GM23338 (cell line): ENCODE measurements at regions not wholly inside any gene's neighbourhood (a gene's known extent, or its start where the extent isn't known, plus 50 kb on each side); places are given as distances from the start of the nearest gene placed in this dataset.

Source experiments
- ATAC-seq: fragments of 200-7000 bp; cut with Tn5 transposase; 3 replicates; pipeline ENCODE4 v1.9.1; 2020
- DNase-seq: peaks from one replicate; pipeline ENCODE4 v3.0.0-alpha.2; 2015; ENCODE audit warnings: low spot score
- H2AFZ ChIP-seq: fragments of 200-600 bp; sonication (generic); 2 replicates; pipeline ENCODE4 v1.8.0; 2016; ENCODE audit warnings: antibody characterized with exemption, mild to moderate bottlenecking, moderate library complexity
- H3F3A ChIP-seq: fragments of 200-600 bp; sonication (generic); replicated peaks from 2 replicates; pipeline ENCODE4 v1.8.0; 2017; ENCODE audit warnings: antibody characterized with exemption, mixed run types, low read depth
- H3K27ac ChIP-seq: fragments of 200-600 bp; sonication (generic); 2 replicates; pipeline ENCODE4 v1.6.1; 2016; ENCODE audit warnings: low read depth
- H3K27me3 ChIP-seq: fragments of 200-600 bp; sonication (generic); 2 replicates; pipeline ENCODE4 v1.8.0; 2016; ENCODE audit warnings: mild to moderate bottlenecking, mixed run types, moderate library complexity; ENCODE audit not compliant: insufficient read depth
- H3K36me3 ChIP-seq: fragments of 200-600 bp; sonication (generic); 2 replicates; pipeline ENCODE4 v1.8.0; 2016; ENCODE audit warnings: mild to moderate bottlenecking; ENCODE audit not compliant: insufficient read depth
- H3K4me1 ChIP-seq: fragments of 200-600 bp; sonication (generic); 2 replicates; pipeline ENCODE4 v1.8.0; 2016; ENCODE audit warnings: mild to moderate bottlenecking, moderate library complexity; ENCODE audit not compliant: insufficient read depth
- H3K4me2 ChIP-seq: fragments of 200-600 bp; sonication (generic); 2 replicates; pipeline ENCODE4 v1.7.1; 2017; ENCODE audit warnings: mixed run types
- H3K4me3 ChIP-seq: fragments of 200-600 bp; sonication (generic); 2 replicates; pipeline ENCODE4 v1.6.1; 2016; ENCODE audit warnings: mixed run types
- H3K79me2 ChIP-seq: fragments of 200-600 bp; sonication (generic); replicated peaks from 2 replicates; pipeline ENCODE4 v1.8.0; 2017; ENCODE audit warnings: mild to moderate bottlenecking; ENCODE audit not compliant: insufficient read depth
- H3K9me2 ChIP-seq: fragments of 200-600 bp; sonication (generic); 2 replicates; pipeline ENCODE4 v1.8.0; 2017; ENCODE audit not compliant: insufficient read depth
- H4K20me1 ChIP-seq: fragments of 200-600 bp; sonication (generic); replicated peaks from 2 replicates; pipeline ENCODE4 v1.8.0; 2017; ENCODE audit warnings: mild to moderate bottlenecking; ENCODE audit not compliant: insufficient read depth
- H3K27ac Mint-ChIP-seq: 2 replicates; pipeline ENCODE4 v1.8.0; 2020; ENCODE audit warnings: inconsistent platforms, mild to moderate bottlenecking, moderate library complexity, mixed read lengths
- H3K27me3 Mint-ChIP-seq: 3 replicates; pipeline ENCODE4 v1.8.0; 2022; ENCODE audit warnings: low read depth, mild to moderate bottlenecking, moderate library complexity, mixed read lengths, inconsistent platforms; ENCODE audit not compliant: insufficient read depth, poor library complexity
- H3K36me3 Mint-ChIP-seq: 3 replicates; pipeline ENCODE4 v1.8.0; 2021; ENCODE audit warnings: low read depth, mild to moderate bottlenecking, inconsistent platforms, moderate library complexity, mixed read lengths
- H3K4me1 Mint-ChIP-seq: 3 replicates; pipeline ENCODE4 v1.8.0; 2020; ENCODE audit warnings: mild to moderate bottlenecking, inconsistent platforms, mixed read lengths
- H3K4me3 Mint-ChIP-seq: 3 replicates; pipeline ENCODE4 v1.8.0; 2021; ENCODE audit warnings: moderate library complexity, mild to moderate bottlenecking, inconsistent platforms, mixed read lengths
- H3K9me3 Mint-ChIP-seq: 3 replicates; pipeline ENCODE4 v1.8.0; 2020; ENCODE audit warnings: moderate library complexity, mild to moderate bottlenecking, inconsistent platforms, mixed read lengths
- CREB1 ChIP-seq: fragments of 250-450 bp; sonication (Bioruptor Pico); IDR thresholded peaks from 2 replicates; pipeline ENCODE4 v1.5.0; 2020; ENCODE audit warnings: low read depth, mild to moderate bottlenecking, moderate library complexity
- CTCF ChIP-seq, 2 experiments: fragments of 200-600 bp in 1 of 2; sonication (generic) in 1 of 2; conservative IDR thresholded peaks; 2 replicates each; pipeline versions ENCODE4 v1.5.1 to v1.6.1; 2016 to 2017; ENCODE audit warnings: antibody characterized with exemption in 2 of 2, low read depth in 2 of 2, mild to moderate bottlenecking in 2 of 2, moderate library complexity in 1 of 2
- ETS1 ChIP-seq: IDR thresholded peaks from 2 replicates; pipeline ENCODE4 v1.6.1; 2016; ENCODE audit warnings: antibody characterized with exemption
- EZH2 ChIP-seq: fragments of 200-600 bp; sonication (generic); IDR thresholded peaks from one replicate; pipeline ENCODE4 v1.8.0; 2017; ENCODE audit warnings: antibody characterized with exemption, mild to moderate bottlenecking, low read depth; ENCODE audit not compliant: unreplicated experiment
- EZH2phosphoT487 ChIP-seq: fragments of 200-600 bp; sonication (generic); IDR thresholded peaks from one replicate; pipeline ENCODE4 v1.8.1; 2018; ENCODE audit warnings: antibody characterized with exemption; ENCODE audit not compliant: unreplicated experiment
- JUNB ChIP-seq: IDR thresholded peaks from one replicate; pipeline ENCODE4 v1.6.1; 2016; ENCODE audit warnings: antibody characterized with exemption; ENCODE audit not compliant: unreplicated experiment
- NANOG ChIP-seq: IDR thresholded peaks from 2 replicates; pipeline ENCODE4 v1.6.1; 2016; ENCODE audit warnings: antibody characterized with exemption, borderline replicate concordance
- POLR2AphosphoS5 ChIP-seq: IDR thresholded peaks from 2 replicates; pipeline ENCODE4 v1.6.1; 2016; ENCODE audit warnings: antibody characterized with exemption, low read depth
- REST ChIP-seq: IDR thresholded peaks from one replicate; pipeline ENCODE4 v1.6.1; 2018; ENCODE audit warnings: antibody characterized with exemption; ENCODE audit not compliant: unreplicated experiment
- ZNF114 ChIP-seq: fragments of 250-450 bp; sonication (Bioruptor Pico); IDR thresholded peaks from 2 replicates; pipeline ENCODE4 v1.5.0; 2020; ENCODE audit warnings: mild to moderate bottlenecking, moderate library complexity
- ZNF331 ChIP-seq: fragments of 250-450 bp; sonication (Bioruptor Pico); IDR thresholded peaks from 2 replicates; pipeline ENCODE4 v1.5.0; 2020; ENCODE audit warnings: low read depth, mild to moderate bottlenecking, moderate library complexity

GRCh38 chr6:168166627-168167026 lies 87.6 kb upstream of the FRMD1 start (continued):
- TF ChIP-seq REST: no peak

GRCh38 chr6:168165891-168166290 lies 86.9 kb upstream of the FRMD1 start:
- Histone ChIP-seq H3K4me1 (no peaks in the 10 kb centered on the region), H2AFZ (no peak overlapping the region), H3K27me3 (no peaks in the 10 kb centered on the region), H3K79me2 (no peaks in the 10 kb centered on the region), H3K27ac (no peak overlapping the region), H3K9me2 (no peaks in the 10 kb centered on the region), H3K4me3 (no peak overlapping the region), H3F3A (no peaks in the 10 kb centered on the region), H3K36me3 (no peaks in the 10 kb centered on the region), H3K4me2 (no peak overlapping the region), H4K20me1 (no peaks in the 10 kb centered on the region)
- Mint-ChIP-seq H3K27me3 (peaks cover 17% of the 10 kb centered on the region), H3K27ac (no peak overlapping the region), H3K4me1 (peaks cover 26% of the 10 kb centered on the region), H3K36me3 (peaks cover 28% of the 10 kb centered on the region), H3K9me3 (peaks cover 16% of the 10 kb centered on the region), H3K4me3 (no peak overlapping the region)
- DNase-seq: no peak
- no peak for ATAC-seq
- TF ChIP-seq NANOG: no peak
- TF ChIP-seq ZNF114 (CRISPR knock-in tag): no peak
- TF ChIP-seq ETS1: no peak
- TF ChIP-seq POLR2AphosphoS5: no peak
- no peak for TF ChIP-seq JUNB
- TF ChIP-seq ZNF331 (CRISPR knock-in tag): no peak
- no peak for TF ChIP-seq EZH2phosphoT487
- no peak for TF ChIP-seq EZH2
- no peak for TF ChIP-seq CREB1
- TF ChIP-seq REST: no peak
- no peak for TF ChIP-seq CTCF (conservative IDR thresholded peaks at IDR 0.05; ENCODE audit: low read depth in 2 of 2)
